Activated CD4-positive, alpha-beta memory T cell treated with anti-CD3 and anti-CD28 coated beads, Interleukin-2, amount 10 ng/mL, durations not matched to agents 7 days and 5 days (primary cell): ENCODE measurements at regions not wholly inside any gene's neighbourhood (a gene's known extent, or its start where the extent isn't known, plus 50 kb on each side); places are given as distances from the start of the nearest gene placed in this dataset.

Source experiments
- CTCF ChIA-PET: fragments of 350-600 bp; sonication (Branson Sonifier 250); formaldehyde crosslinking; loops from one replicate; lab custom pipeline; 2021; ENCODE audit warnings: antibody characterized with exemption, inconsistent platforms; lab: Charles Lee
- POLR2A ChIA-PET: fragments of 350-600 bp; sonication (Branson Sonifier 250); formaldehyde crosslinking; loops from one replicate; lab custom pipeline; 2021; ENCODE audit warnings: antibody characterized with exemption; lab: Charles Lee
- DNase-seq: peaks from one replicate; pipeline ENCODE4 v3.0.0-alpha.2; 2020
- H3K27ac Mint-ChIP-seq: one replicate; pipeline ENCODE4 v1.8.0; 2021; ENCODE audit warnings: mild to moderate bottlenecking, mixed read lengths
- H3K27me3 Mint-ChIP-seq: one replicate; pipeline ENCODE4 v1.8.0; 2021; ENCODE audit warnings: mixed read lengths
- H3K36me3 Mint-ChIP-seq: one replicate; pipeline ENCODE4 v1.8.0; 2021; ENCODE audit warnings: low read depth, mixed read lengths
- H3K4me1 Mint-ChIP-seq: one replicate; pipeline ENCODE4 v1.8.0; 2021; ENCODE audit warnings: mixed read lengths
- H3K4me3 Mint-ChIP-seq: one replicate; pipeline ENCODE4 v1.8.0; 2021; ENCODE audit warnings: mild to moderate bottlenecking, mixed read lengths
- H3K9me3 Mint-ChIP-seq: one replicate; pipeline ENCODE4 v1.8.0; 2021; ENCODE audit warnings: mixed read lengths

DNA sequence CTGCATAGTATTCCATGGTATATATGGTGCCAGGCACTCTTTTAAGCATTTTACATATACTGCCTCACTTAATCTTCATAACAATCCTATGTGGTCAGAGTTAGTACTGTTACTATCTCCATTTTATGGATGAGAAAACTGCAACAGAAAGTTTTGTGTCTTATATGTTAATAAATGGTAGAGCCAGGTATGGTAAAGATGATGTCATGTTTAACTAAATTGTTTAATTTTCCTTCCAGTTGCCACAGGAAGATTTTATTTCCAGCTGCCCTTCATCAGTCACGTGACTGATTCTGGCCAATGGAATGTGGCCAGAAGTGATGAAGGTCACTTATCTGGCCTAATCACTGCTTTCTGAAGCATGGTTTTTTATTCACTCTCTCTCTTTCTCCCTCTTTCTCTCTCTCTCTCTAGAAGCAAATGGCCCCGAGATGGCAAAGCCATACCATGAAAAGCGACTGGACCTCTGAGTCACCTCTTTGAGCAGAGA is 75.7 kb upstream of the BTBD3 start:
- H3K4me1 Mint-ChIP-seq: no peaks in the 10 kb centered on the region
- no peaks in the 10 kb centered on the region for H3K27me3 Mint-ChIP-seq
- ChIA-PET CTCF (no interaction called here), POLR2A (no interaction called here)
- no peaks in the 10 kb centered on the region for H3K36me3 Mint-ChIP-seq
- no peak overlapping the region for H3K4me3 Mint-ChIP-seq
- no peak for DNase-seq
- no peak overlapping the region for H3K27ac Mint-ChIP-seq
- H3K9me3 Mint-ChIP-seq: peaks cover 24% of the 10 kb centered on the region

DNA sequence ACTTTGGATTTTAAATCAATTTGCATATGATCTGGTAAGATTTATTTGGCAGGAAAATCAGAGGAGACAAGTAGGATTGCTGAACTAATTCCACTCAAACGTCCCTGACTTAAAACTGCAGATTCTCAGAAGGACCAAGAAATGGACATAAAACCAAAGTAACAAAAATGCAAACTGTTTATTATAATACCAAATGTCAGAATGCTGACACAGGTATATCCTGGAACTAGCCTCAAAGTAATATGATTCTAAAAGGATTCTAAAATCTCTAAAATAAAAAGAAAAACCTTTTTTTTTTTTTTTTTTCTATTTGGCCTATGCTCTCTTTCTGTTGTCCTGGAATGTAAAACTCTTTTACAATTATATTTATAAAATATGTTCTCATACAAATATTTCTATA is 74.4 kb upstream of the BTBD3 start:
- DNase-seq: no peak
- no peak overlapping the region for H3K4me3 Mint-ChIP-seq
- CTCF ChIA-PET: no interaction called here
- H3K27ac Mint-ChIP-seq: no peak overlapping the region
- POLR2A ChIA-PET: no interaction called here
- H3K36me3 Mint-ChIP-seq: no peaks in the 10 kb centered on the region
- no peaks in the 10 kb centered on the region for H3K4me1 Mint-ChIP-seq
- peaks cover 21% of the 10 kb centered on the region for H3K9me3 Mint-ChIP-seq
- H3K27me3 Mint-ChIP-seq: no peaks in the 10 kb centered on the region

DNA sequence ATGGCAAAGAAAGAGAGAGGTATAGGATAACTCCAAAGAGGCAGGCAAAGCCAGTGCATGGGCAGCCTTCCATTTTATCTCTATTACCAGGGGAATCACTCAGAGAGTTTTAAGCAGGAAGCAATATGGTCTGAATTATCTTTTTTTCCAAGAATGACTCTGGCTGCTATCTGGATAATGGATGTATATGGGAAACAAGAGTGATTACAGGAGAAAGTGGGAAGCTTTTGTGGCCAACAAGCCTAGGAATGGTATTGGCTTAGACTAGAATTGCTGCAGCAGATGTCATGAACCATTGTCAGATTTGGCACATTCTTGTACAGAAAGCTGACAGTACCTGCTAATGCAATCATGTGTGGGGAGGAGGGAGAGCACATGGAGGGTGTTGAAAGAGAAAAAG is 73.0 kb upstream of the BTBD3 start:
- no peaks in the 10 kb centered on the region for H3K27me3 Mint-ChIP-seq

DNA sequence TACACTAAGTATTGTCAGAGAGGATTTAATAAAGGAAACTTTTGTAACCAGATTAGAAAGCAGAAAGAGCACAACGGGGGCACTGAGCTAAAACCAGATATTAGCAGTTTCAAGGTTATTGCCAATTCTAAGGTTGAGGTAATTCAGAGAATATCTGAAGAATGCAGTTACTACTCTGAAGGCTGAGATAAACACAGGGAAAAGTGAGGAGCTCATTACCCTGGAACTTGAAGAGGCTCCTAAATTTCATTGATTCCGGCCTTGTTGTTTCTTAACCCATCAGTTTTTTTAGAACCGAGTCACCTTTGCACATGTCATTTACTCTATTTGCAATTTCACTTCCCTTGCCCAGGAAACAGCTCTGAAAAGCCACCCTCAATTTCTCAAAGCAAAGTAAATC is 72.4 kb upstream of the BTBD3 start:
- ChIA-PET CTCF (no interaction called here), POLR2A (no interaction called here)
- Mint-ChIP-seq H3K4me1 (no peaks in the 10 kb centered on the region), H3K4me3 (no peak overlapping the region), H3K9me3 (peaks cover 19% of the 10 kb centered on the region), H3K36me3 (no peaks in the 10 kb centered on the region), H3K27ac (no peak overlapping the region), H3K27me3 (no peaks in the 10 kb centered on the region)
- no peak for DNase-seq

More for the DNA sequence above, 73.0 kb upstream of the BTBD3 start:
- ChIA-PET CTCF (no interaction called here), POLR2A (no interaction called here)
- no peaks in the 10 kb centered on the region for H3K36me3 Mint-ChIP-seq
- no peak for DNase-seq
- H3K4me3 Mint-ChIP-seq: no peak overlapping the region
- no peaks in the 10 kb centered on the region for H3K4me1 Mint-ChIP-seq
- peaks cover 23% of the 10 kb centered on the region for H3K9me3 Mint-ChIP-seq
- no peak overlapping the region for H3K27ac Mint-ChIP-seq

- no peak overlapping the region for H3K27ac Mint-ChIP-seq
- peaks cover 14% of the 10 kb centered on the region for H3K9me3 Mint-ChIP-seq
- H3K4me3 Mint-ChIP-seq: no peak overlapping the region
- no peaks in the 10 kb centered on the region for H3K4me1 Mint-ChIP-seq
- no peaks in the 10 kb centered on the region for H3K27me3 Mint-ChIP-seq
- POLR2A ChIA-PET: no interaction called here
- no peaks in the 10 kb centered on the region for H3K36me3 Mint-ChIP-seq
- CTCF ChIA-PET: no interaction called here
- no peak for DNase-seq
These were observed 71.6 kb upstream of the BTBD3 start for GRCh38 chr20:11846131-11846530.

GRCh38 chr20:11847827-11848226 is 69.9 kb upstream of the BTBD3 start:
- Mint-ChIP-seq H3K36me3 (no peaks in the 10 kb centered on the region), H3K4me3 (no peak overlapping the region), H3K9me3 (peaks cover 13% of the 10 kb centered on the region), H3K4me1 (no peaks in the 10 kb centered on the region), H3K27ac (no peak overlapping the region), H3K27me3 (no peaks in the 10 kb centered on the region)
- ChIA-PET CTCF (no interaction called here), POLR2A (no interaction called here)
- DNase-seq: no peak

DNA sequence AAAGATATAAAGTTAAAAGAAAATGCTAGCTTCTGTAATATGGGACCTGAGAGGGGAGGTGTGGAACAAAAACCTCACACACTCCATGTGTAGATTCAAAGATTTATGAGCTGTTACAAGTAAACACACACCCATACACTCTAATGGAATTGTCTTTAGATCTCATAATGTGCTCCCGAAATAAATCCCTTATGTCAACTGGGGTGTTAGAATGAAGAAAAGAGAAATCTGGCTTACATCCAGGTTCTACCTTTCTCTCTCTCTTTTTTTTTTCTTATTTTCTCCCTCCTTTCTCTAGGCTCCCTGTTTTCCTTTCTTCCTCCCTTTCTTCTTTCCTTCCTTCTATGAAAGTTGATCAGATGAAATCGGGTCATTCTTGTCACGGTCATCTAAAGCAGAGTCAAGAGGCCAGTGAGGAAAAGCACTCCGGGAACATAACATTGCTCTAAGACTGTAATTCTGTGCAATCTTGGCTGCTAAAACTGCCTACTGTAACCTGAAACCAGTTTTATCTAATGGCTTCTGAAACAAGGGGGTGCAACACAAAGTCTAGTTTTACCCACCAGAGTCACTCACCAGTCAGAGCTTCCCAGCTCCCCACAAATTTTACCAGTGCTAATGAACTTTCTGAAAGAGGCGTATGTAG is 68.3 kb upstream of the BTBD3 start:
- Mint-ChIP-seq H3K27me3 (no peaks in the 10 kb centered on the region), H3K36me3 (no peaks in the 10 kb centered on the region), H3K4me1 (no peaks in the 10 kb centered on the region), H3K9me3 (peaks cover 12% of the 10 kb centered on the region), H3K27ac (no peak overlapping the region), H3K4me3 (no peak overlapping the region)
- CTCF ChIA-PET: no interaction called here
- POLR2A ChIA-PET: no interaction called here
- no peak for DNase-seq

GRCh38 chr20:11849976-11850670 is 67.6 kb upstream of the BTBD3 start:
- no peak overlapping the region for H3K27ac Mint-ChIP-seq
- no peaks in the 10 kb centered on the region for H3K36me3 Mint-ChIP-seq
- POLR2A ChIA-PET: no interaction called here
- CTCF ChIA-PET: no interaction called here
- no peaks in the 10 kb centered on the region for H3K4me1 Mint-ChIP-seq
- H3K9me3 Mint-ChIP-seq: peaks cover 8% of the 10 kb centered on the region
- H3K4me3 Mint-ChIP-seq: no peak overlapping the region
- no peak for DNase-seq
- no peaks in the 10 kb centered on the region for H3K27me3 Mint-ChIP-seq

GRCh38 chr20:11850901-11851300 is 66.8 kb upstream of the BTBD3 start:
- H3K9me3 Mint-ChIP-seq: peaks cover 12% of the 10 kb centered on the region

GRCh38 chr20:11851646-11852045 is 66.0 kb upstream of the BTBD3 start:
- Mint-ChIP-seq H3K4me1 (no peaks in the 10 kb centered on the region), H3K4me3 (no peak overlapping the region), H3K36me3 (no peaks in the 10 kb centered on the region), H3K9me3 (peaks cover 7% of the 10 kb centered on the region), H3K27ac (no peak overlapping the region), H3K27me3 (no peaks in the 10 kb centered on the region)
- ChIA-PET CTCF (no interaction called here), POLR2A (no interaction called here)
- no peak for DNase-seq

More at GRCh38 chr20:11850901-11851300, 66.8 kb upstream of the BTBD3 start:
- DNase-seq: no peak
- CTCF ChIA-PET: no interaction called here
- no peak overlapping the region for H3K27ac Mint-ChIP-seq
- POLR2A ChIA-PET: no interaction called here
- no peaks in the 10 kb centered on the region for H3K4me1 Mint-ChIP-seq
- no peak overlapping the region for H3K4me3 Mint-ChIP-seq
- no peaks in the 10 kb centered on the region for H3K27me3 Mint-ChIP-seq
- no peaks in the 10 kb centered on the region for H3K36me3 Mint-ChIP-seq

- DNase-seq: no peak
- Mint-ChIP-seq H3K4me3 (no peak overlapping the region), H3K27me3 (no peaks in the 10 kb centered on the region), H3K36me3 (no peaks in the 10 kb centered on the region), H3K9me3 (peaks cover 7% of the 10 kb centered on the region), H3K4me1 (no peaks in the 10 kb centered on the region), H3K27ac (no peak overlapping the region)
- ChIA-PET POLR2A (no interaction called here), CTCF (no interaction called here)
These were observed 65.5 kb upstream of the BTBD3 start for GRCh38 chr20:11852189-11852588.

- H3K9me3 Mint-ChIP-seq: peaks cover 7% of the 10 kb centered on the region
- H3K27me3 Mint-ChIP-seq: no peaks in the 10 kb centered on the region
- no peak overlapping the region for H3K4me3 Mint-ChIP-seq
- H3K4me1 Mint-ChIP-seq: no peaks in the 10 kb centered on the region
- ChIA-PET POLR2A (no interaction called here), CTCF (no interaction called here)
- H3K27ac Mint-ChIP-seq: no peak overlapping the region
- DNase-seq: no peak
- H3K36me3 Mint-ChIP-seq: no peaks in the 10 kb centered on the region
These were observed 64.9 kb upstream of the BTBD3 start for GRCh38 chr20:11852811-11853210.

DNA sequence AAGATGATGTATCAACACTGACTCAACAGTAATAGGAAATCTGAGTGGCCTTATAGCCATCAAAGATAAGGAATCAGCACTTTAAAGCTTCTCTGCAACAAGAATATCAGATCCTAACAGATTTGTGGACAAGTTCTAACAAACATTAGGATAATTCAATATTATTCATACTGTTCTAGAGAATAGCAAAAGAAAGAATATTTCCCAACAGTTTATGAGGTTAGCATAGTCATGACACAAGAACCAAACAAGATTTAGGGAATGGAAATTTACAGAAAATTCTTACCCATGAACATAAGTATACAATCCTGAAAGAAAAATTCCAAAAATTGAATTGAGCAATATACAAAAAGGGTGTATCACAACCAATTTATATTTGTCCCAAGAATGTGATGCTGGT is 64.3 kb upstream of the BTBD3 start:
- ChIA-PET CTCF (no interaction called here), POLR2A (no interaction called here)
- no peak for DNase-seq
- Mint-ChIP-seq H3K36me3 (no peaks in the 10 kb centered on the region), H3K27me3 (no peaks in the 10 kb centered on the region), H3K4me3 (no peak overlapping the region), H3K27ac (no peak overlapping the region), H3K9me3 (peaks cover 7% of the 10 kb centered on the region), H3K4me1 (no peaks in the 10 kb centered on the region)

DNA sequence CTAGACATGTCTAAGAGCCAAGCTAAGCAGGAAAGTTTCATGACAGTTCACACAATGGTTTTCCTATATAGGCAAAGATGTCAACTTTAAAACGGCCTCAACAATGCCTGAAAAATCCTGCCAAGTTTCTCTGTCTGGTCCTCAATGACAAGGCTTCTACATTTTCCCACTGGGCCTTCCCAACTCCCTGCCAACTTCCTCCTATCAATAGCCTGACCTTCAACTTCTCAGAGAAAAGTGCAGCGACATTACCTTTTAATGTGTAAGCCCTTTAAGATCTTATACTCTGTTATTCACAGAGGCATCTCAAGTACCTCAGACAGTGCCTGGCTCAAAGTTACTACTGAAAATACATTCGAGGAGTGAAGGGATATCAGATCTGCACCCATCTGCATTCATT is 56.2 kb upstream of the BTBD3 start:
- Mint-ChIP-seq H3K4me1 (no peaks in the 10 kb centered on the region), H3K27ac (no peak overlapping the region), H3K4me3 (no peak overlapping the region), H3K36me3 (no peaks in the 10 kb centered on the region), H3K27me3 (no peaks in the 10 kb centered on the region), H3K9me3 (peaks cover 6% of the 10 kb centered on the region)
- ChIA-PET POLR2A (no interaction called here), CTCF (no interaction called here)
- no peak for DNase-seq
